ENCODE measurements at regions not wholly inside any gene's neighbourhood (a gene's known extent, or its start where the extent isn't known, plus 50 kb on each side); places are given as distances from the start of the nearest gene placed in this dataset.
A peak's percentile ranks its signal among the peaks of the same experiment; 100 is the strongest.

- peak; percentile 65 for TF ChIP-seq EZH2 (IDR thresholded peaks at IDR 0.05; ENCODE audit: borderline replicate concordance, low read depth, low read length, poor library complexity, severe bottlenecking)
- TF ChIP-seq, protein P1, sequence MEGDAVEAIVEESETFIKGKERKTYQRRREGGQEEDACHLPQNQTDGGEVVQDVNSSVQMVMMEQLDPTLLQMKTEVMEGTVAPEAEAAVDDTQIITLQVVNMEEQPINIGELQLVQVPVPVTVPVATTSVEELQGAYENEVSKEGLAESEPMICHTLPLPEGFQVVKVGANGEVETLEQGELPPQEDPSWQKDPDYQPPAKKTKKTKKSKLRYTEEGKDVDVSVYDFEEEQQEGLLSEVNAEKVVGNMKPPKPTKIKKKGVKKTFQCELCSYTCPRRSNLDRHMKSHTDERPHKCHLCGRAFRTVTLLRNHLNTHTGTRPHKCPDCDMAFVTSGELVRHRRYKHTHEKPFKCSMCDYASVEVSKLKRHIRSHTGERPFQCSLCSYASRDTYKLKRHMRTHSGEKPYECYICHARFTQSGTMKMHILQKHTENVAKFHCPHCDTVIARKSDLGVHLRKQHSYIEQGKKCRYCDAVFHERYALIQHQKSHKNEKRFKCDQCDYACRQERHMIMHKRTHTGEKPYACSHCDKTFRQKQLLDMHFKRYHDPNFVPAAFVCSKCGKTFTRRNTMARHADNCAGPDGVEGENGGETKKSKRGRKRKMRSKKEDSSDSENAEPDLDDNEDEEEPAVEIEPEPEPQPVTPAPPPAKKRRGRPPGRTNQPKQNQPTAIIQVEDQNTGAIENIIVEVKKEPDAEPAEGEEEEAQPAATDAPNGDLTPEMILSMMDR (conservative IDR thresholded peaks at IDR 0.05; ENCODE audit: low read depth, low read length) = no peak
- no TSS peak for BruUV-seq (replicated peaks)
- H3K4me3 ChIP-seq (ENCODE audit: low read depth, low read length, poor library complexity, severe bottlenecking) = no peak overlapping the region
- H3K9me3 ChIP-seq (ENCODE audit: low read depth, low read length, poor library complexity, severe bottlenecking) = no peaks in the 10 kb centered on the region
- no peaks in the 10 kb centered on the region for H3K36me3 ChIP-seq (ENCODE audit: insufficient read depth, low read length, poor library complexity, severe bottlenecking)
- DNase-seq (ENCODE audit: low spot score) = no peak
- intact Hi-C loops (cut with micrococcal nuclease; ENCODE audit: unreplicated experiment) = no loop called here
- H3K27ac ChIP-seq (ENCODE audit: low read depth, low read length, poor library complexity, severe bottlenecking) = no peak overlapping the region
- peaks cover 2% of the 10 kb centered on the region for H3K4me1 ChIP-seq (ENCODE audit: insufficient read depth, low read length, poor library complexity, severe bottlenecking)
- CTCF ChIA-PET = no interaction called here
- POLR2A ChIA-PET (ENCODE audit: low non-redundant PET) = no interaction called here
- H3K27me3 ChIP-seq (replicated peaks; ENCODE audit: insufficient read depth, low read depth, low read length, poor library complexity) = peaks cover 63% of the 10 kb centered on the region
Measured at GRCh38 chr11:31883435-31883834, 72.3 kb upstream of the PAX6 start.

DNA sequence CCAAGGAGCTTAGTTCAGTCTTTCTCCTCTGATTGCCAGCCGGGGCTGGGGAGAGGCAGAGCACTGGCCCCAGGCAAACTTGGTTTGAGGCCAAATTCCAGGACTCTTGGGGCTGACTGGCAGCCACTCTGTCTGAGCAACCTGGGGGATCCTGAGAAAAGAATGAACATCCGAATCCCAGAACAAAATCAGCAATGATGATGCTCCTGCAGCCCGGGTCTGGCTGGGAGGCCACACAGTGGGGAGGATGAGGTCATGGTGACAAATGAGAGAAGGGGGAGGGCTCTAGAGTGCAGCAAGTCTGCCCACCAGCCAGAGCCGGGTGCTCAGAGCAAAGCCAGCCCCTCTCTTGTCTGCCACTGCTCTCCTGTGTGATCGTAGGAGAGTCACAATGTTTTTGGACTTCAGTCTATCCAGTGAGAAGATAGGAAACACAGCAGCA is 71.8 kb upstream of the PAX6 start:
- intact Hi-C loops (cut with micrococcal nuclease; ENCODE audit: unreplicated experiment) = no loop called here
- no peak for TF ChIP-seq EZH2 (IDR thresholded peaks at IDR 0.05; ENCODE audit: borderline replicate concordance, low read depth, low read length, poor library complexity, severe bottlenecking)
- TF ChIP-seq, protein P1 (conservative IDR thresholded peaks at IDR 0.05; ENCODE audit: low read depth, low read length) = no peak
- H3K27me3 ChIP-seq (replicated peaks; ENCODE audit: insufficient read depth, low read depth, low read length, poor library complexity) = peaks cover 63% of the 10 kb centered on the region
- no peak overlapping the region for H3K4me3 ChIP-seq (ENCODE audit: low read depth, low read length, poor library complexity, severe bottlenecking)
- BruUV-seq (replicated peaks) = no TSS peak
- H3K36me3 ChIP-seq (ENCODE audit: insufficient read depth, low read length, poor library complexity, severe bottlenecking) = no peaks in the 10 kb centered on the region
- DNase-seq (ENCODE audit: low spot score) = peak; percentile 56
- H3K27ac ChIP-seq (ENCODE audit: low read depth, low read length, poor library complexity, severe bottlenecking) = no peak overlapping the region
- ChIA-PET CTCF (interaction anchor here (1.3 kb wide), 1 partner anchor 12 kb away, joined by 3 read pairs; no protein-coding TSS in a partner anchor), POLR2A (ENCODE audit: low non-redundant PET) (no interaction called here)
- H3K4me1 ChIP-seq (ENCODE audit: insufficient read depth, low read length, poor library complexity, severe bottlenecking) = peaks cover 2% of the 10 kb centered on the region
- H3K9me3 ChIP-seq (ENCODE audit: low read depth, low read length, poor library complexity, severe bottlenecking) = no peaks in the 10 kb centered on the region

DNA sequence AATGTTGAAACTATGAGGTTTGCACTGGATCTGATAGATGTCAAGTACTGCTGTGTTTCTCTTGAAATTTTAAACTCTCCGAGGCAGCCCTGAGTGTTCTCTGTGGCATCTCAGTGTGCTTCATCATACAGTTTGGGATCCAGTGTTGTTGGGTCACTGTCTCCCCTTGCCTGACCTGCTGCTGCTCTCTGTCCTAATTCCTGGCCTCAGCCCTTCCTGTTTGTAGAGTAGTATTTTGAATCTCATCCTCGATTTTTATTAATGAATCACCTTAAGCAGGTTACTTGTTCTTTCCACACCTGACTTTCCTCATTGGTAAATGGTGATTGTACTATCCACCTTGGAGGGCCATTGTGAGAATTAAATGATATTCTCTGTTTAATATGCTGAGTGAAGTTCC is 70.7 kb upstream of the PAX6 start:
- H3K27me3 ChIP-seq (replicated peaks; ENCODE audit: insufficient read depth, low read depth, low read length, poor library complexity) = peaks cover 73% of the 10 kb centered on the region
- POLR2A ChIA-PET (ENCODE audit: low non-redundant PET) = no interaction called here
- H3K36me3 ChIP-seq (ENCODE audit: insufficient read depth, low read length, poor library complexity, severe bottlenecking) = no peaks in the 10 kb centered on the region
- H3K4me1 ChIP-seq (ENCODE audit: insufficient read depth, low read length, poor library complexity, severe bottlenecking) = peaks cover 2% of the 10 kb centered on the region
- H3K9me3 ChIP-seq (ENCODE audit: low read depth, low read length, poor library complexity, severe bottlenecking) = no peaks in the 10 kb centered on the region
- TF ChIP-seq, protein P1 (conservative IDR thresholded peaks at IDR 0.05; ENCODE audit: low read depth, low read length) = no peak
- TF ChIP-seq EZH2 (IDR thresholded peaks at IDR 0.05; ENCODE audit: borderline replicate concordance, low read depth, low read length, poor library complexity, severe bottlenecking) = no peak
- intact Hi-C loops (cut with micrococcal nuclease; ENCODE audit: unreplicated experiment) = no loop called here
- no TSS peak for BruUV-seq (replicated peaks)
- no peak overlapping the region for H3K27ac ChIP-seq (ENCODE audit: low read depth, low read length, poor library complexity, severe bottlenecking)
- DNase-seq (ENCODE audit: low spot score) = no peak
- CTCF ChIA-PET = interaction anchor here (1.3 kb wide), 1 partner anchor 11 kb away, joined by 3 read pairs; no protein-coding TSS in a partner anchor
- H3K4me3 ChIP-seq (ENCODE audit: low read depth, low read length, poor library complexity, severe bottlenecking) = no peak overlapping the region

All from A673 (cell line).